ENCODE measurements at regions not wholly inside any gene's neighbourhood (a gene's known extent, or its start where the extent isn't known, plus 50 kb on each side); places are given as distances from the start of the nearest gene placed in this dataset.

DNA sequence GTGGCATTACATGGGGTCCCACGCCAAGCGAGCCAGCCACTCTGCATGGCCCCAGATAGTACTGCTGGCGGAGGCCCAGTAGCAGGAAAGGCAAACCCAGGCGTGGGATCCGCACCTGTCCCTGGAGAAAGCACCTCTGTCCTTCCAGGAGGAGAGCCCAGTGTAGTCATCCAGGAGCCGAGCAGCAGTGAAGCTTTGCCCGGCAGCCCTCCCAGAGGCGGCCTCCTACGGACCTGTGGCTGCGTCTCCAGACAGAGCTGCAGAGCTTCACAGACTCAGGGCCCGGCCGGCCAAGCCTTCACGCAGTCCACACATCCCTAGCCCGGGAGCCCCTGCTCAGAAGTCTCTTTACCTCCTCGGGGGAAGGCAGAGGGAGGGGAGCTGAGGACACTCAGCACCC is 100.8 kb upstream of the PPP1R26 start:
- Histone ChIP-seq H3K36me3 (ENCODE audit: control insufficient read depth in 2 of 2, extremely low read depth in 1 of 2, insufficient read depth in 2 of 2, low read length in 2 of 2) (no peaks in the 10 kb centered on the region), H3K9me3 (ENCODE audit: control insufficient read depth, low read depth, low read length) (no peaks in the 10 kb centered on the region), H3K27ac (ENCODE audit: control insufficient read depth, insufficient read depth, low read length) (no peak overlapping the region), H2AFZ (ENCODE audit: control insufficient read depth, low read length) (no peak overlapping the region), H4K20me1 (ENCODE audit: control insufficient read depth, extremely low read depth, insufficient read depth, low read length) (no peaks in the 10 kb centered on the region), H3K27me3 (ENCODE audit: control insufficient read depth, extremely low read depth, insufficient read depth, low read length) (no peaks in the 10 kb centered on the region), H3K4me3 (ENCODE audit: control insufficient read depth in 2 of 3, extremely low read depth in 1 of 3, insufficient read depth in 2 of 3, low read depth in 1 of 3, low read length in 3 of 3) (no peak overlapping the region), H3K9me1 (ENCODE audit: control insufficient read depth, extremely low read depth, insufficient read depth, low read length) (no peaks in the 10 kb centered on the region), H3K4me1 (ENCODE audit: control insufficient read depth, extremely low read depth, insufficient read depth, low read length) (no peaks in the 10 kb centered on the region), H3K4me2 (ENCODE audit: control insufficient read depth, extremely low read depth, insufficient read depth, low read depth, low read length) (no peak overlapping the region), H3K79me2 (ENCODE audit: control insufficient read depth, insufficient read depth, low read length) (no peaks in the 10 kb centered on the region), H3K9ac (ENCODE audit: control insufficient read depth, extremely low read depth, insufficient read depth, low read length) (no peak overlapping the region)
- TF ChIP-seq, protein P1, sequence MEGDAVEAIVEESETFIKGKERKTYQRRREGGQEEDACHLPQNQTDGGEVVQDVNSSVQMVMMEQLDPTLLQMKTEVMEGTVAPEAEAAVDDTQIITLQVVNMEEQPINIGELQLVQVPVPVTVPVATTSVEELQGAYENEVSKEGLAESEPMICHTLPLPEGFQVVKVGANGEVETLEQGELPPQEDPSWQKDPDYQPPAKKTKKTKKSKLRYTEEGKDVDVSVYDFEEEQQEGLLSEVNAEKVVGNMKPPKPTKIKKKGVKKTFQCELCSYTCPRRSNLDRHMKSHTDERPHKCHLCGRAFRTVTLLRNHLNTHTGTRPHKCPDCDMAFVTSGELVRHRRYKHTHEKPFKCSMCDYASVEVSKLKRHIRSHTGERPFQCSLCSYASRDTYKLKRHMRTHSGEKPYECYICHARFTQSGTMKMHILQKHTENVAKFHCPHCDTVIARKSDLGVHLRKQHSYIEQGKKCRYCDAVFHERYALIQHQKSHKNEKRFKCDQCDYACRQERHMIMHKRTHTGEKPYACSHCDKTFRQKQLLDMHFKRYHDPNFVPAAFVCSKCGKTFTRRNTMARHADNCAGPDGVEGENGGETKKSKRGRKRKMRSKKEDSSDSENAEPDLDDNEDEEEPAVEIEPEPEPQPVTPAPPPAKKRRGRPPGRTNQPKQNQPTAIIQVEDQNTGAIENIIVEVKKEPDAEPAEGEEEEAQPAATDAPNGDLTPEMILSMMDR (optimal IDR thresholded peaks at IDR 0.05 in 1 of 3, IDR thresholded peaks at IDR 0.05 in 1 of 3, conservative IDR thresholded peaks at IDR 0.05 in 1 of 3; ENCODE audit: extremely low read depth in 1 of 3, insufficient read depth in 2 of 3, low read length in 3 of 3), result no peak
- no peak for TF ChIP-seq EZH2 (IDR thresholded peaks at IDR 0.05; ENCODE audit: low read length)
- DNase-seq (ENCODE audit: low read depth, low spot score) (no peak), FAIRE-seq (no peak)
- dilution Hi-C loops (cut with MboI; ENCODE audit: extremely low pct_ligation_motif_present, low sequenced_read_pairs), result no loop called here

DNA sequence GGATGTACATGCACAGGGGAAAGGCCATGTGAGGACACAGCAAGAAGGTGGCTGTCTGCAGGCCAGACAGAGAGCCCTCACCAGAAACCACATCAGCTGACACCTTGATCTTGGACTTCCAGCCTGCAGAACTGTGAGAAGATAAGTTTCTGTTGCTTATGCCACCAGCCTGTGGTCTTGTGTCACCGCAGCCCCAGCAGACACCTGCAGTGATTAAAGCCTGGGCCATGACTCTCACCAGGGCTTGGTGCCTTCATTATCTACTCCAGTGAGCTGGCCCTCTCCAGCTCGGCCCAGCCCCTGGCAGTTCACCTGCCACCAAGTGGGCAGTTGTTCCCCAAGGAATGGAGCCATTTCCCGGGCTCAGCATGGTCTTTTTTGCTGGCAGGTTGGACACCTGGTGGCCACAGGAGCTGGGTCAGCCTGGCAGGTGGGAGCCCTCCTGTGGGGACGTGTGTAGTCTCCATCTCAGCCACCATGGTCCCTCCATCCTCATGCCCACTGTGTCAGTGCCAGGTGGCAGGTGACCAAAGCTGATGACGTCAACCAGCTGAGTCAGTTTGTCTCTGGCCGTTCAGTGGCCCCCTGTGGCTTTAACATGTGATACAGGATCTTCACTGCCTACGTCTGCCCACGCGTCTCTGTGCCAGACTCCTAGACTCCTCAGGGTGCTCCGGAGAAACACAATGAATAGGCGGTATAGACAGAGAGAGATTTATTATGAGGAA is 99.9 kb upstream of the PPP1R26 start:
- no peak for FAIRE-seq
- Histone ChIP-seq H3K27me3 (ENCODE audit: control insufficient read depth, extremely low read depth, insufficient read depth, low read length) (no peaks in the 10 kb centered on the region), H3K27ac (ENCODE audit: control insufficient read depth, insufficient read depth, low read length) (no peak overlapping the region), H3K4me2 (ENCODE audit: control insufficient read depth, extremely low read depth, insufficient read depth, low read depth, low read length) (no peak overlapping the region), H3K9me3 (ENCODE audit: control insufficient read depth, low read depth, low read length) (no peaks in the 10 kb centered on the region), H3K79me2 (ENCODE audit: control insufficient read depth, insufficient read depth, low read length) (no peaks in the 10 kb centered on the region), H2AFZ (ENCODE audit: control insufficient read depth, low read length) (no peak overlapping the region), H3K4me1 (ENCODE audit: control insufficient read depth, extremely low read depth, insufficient read depth, low read length) (no peaks in the 10 kb centered on the region), H3K9me1 (ENCODE audit: control insufficient read depth, extremely low read depth, insufficient read depth, low read length) (no peaks in the 10 kb centered on the region), H3K36me3 (ENCODE audit: control insufficient read depth in 2 of 2, extremely low read depth in 1 of 2, insufficient read depth in 2 of 2, low read length in 2 of 2) (no peaks in the 10 kb centered on the region), H3K4me3 (ENCODE audit: control insufficient read depth in 2 of 3, extremely low read depth in 1 of 3, insufficient read depth in 2 of 3, low read depth in 1 of 3, low read length in 3 of 3) (no peak overlapping the region), H4K20me1 (ENCODE audit: control insufficient read depth, extremely low read depth, insufficient read depth, low read length) (no peaks in the 10 kb centered on the region), H3K9ac (ENCODE audit: control insufficient read depth, extremely low read depth, insufficient read depth, low read length) (no peak overlapping the region)
- no peak for TF ChIP-seq EZH2 (IDR thresholded peaks at IDR 0.05; ENCODE audit: low read length)
- no peak for DNase-seq (ENCODE audit: low read depth, low spot score)
- dilution Hi-C loops (cut with MboI; ENCODE audit: extremely low pct_ligation_motif_present, low sequenced_read_pairs), result no loop called here

Measured in keratinocyte (primary cell).